GM18502 (cell line): ENCODE measurements at regions not wholly inside any gene's neighbourhood (a gene's known extent, or its start where the extent isn't known, plus 50 kb on each side); places are given as distances from the start of the nearest gene placed in this dataset.
"Not testable (repeated sequence)": the region's sequence is repeated elsewhere in the genome, so short reads cannot be mapped to it uniquely, and the experiment has no call there.

Experiments used
- ATAC-seq: cut with Tn5 transposase; IDR thresholded peaks from one replicate; pipeline ENCODE4 v1.9.1; 2021; ENCODE audit warnings: mild to moderate bottlenecking; ENCODE audit not compliant: unreplicated experiment, poor library complexity

DNA sequence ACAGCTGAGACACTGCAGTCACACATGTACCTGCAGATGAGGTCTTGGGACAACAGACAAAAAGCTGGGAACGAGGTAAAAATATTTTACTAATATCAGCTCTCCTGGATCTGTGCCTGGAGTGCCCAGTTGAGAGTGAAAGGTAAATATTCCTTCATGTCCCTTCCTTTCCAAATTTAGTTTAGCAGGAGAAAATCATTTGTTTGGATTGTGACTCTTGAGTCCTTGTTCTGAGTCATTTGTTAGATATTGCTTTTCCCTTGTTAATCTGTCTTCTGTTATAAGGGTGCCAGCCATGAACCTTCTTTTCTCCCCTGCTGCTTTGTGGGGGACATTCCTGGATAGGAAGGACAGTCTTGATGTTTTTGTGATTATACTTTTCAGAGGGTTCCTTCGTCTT, 329.2 kb downstream of the DSC3 start:
- no peak for ATAC-seq

DNA sequence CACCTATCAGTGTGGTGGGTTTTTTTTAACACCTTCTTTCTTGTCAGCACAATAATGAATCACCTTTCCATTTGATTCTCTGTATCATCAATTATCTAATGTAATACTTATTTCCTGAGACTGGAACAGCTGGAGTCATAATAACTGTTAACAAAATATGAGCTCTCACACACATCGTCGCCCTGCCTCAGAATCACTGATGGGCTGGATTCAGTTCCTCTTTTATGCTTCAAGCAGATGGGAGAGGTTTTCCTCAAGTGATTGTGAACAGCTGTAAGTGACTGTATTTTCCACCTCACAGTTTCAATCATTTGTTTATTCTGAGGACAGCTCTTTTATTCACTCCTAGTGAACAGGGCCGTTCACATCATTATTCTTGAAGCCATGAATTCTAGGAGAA, 330.2 kb downstream of the DSC3 start:
- peak; percentile 83 for ATAC-seq

DNA sequence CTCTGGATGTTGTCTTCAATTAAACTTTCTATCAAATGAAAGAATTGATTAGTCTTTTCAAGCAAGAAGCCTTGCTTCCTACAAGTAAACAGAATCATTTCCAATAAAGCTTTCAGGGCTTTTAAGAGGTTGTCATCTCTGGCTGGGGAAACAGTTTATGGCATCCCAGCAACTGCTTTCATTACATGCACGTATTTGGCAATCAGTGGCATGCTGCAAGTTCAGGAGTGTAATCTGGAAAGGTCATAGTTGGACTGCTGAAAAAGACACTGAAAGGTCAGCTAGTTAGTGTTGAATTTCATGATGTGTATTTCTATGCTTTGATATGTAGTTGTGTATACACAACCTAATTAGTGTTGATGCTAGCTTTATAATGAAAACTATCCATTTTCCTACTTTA, 332.9 kb downstream of the DSC3 start:
- ATAC-seq = no peak

DNA sequence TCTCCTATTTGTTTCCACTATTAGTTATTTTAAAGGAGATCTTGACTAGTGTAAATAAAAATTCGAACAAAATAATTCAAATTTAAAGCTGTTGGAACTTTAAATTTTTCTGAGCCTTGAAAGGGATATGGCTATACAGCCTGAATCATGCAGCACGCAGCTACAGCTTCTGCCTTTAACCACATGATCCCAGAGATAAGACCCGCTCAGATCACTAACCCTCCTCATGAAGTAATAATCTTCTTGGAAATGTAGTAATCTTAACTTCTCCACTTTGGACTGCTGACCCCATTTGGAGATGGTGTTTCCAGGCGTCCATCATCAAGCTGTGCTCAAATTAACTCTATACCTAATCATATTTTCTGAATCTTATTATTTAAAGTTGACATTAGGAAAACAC, 336.6 kb downstream of the DSC3 start:
- ATAC-seq = no peak

DNA sequence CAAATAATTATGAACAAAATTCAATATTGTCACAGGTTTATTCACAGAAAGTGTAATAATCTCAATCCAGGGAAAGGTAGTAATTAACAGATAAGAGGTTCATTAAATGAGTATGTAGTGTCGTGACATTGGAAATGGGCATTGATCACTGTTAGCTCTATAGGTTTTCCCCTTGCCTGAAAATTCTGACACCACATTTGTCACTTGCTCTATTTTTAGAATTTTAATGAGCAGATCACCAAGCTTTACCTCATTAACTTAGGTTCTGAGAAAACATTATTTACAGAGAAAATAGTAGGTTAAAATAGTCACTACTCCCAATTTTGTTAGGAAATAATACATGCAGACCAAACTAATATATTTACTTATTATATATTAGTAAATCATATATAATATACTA, 344.0 kb downstream of the DSC3 start:
- ATAC-seq = no peak

DNA sequence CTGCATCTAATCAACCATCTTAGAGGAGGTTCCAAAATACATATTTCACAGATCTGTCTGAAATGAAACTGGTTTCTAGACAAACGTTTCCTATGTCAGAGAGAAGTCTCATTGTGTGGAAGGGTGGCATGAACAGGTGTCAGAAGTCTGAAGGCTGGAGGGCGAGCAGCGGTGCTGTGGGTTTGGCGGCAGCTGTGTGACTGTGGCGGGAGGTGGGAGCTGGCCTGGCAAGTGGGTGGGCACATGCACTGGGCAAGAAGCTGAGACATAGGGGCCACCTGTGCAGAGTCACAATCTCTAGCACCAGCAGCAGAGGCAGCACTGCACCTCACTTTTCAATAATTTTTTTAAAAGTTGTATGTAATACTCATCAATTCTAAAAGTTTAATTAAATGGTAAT, 346.3 kb downstream of the DSC3 start:
- ATAC-seq = no peak

DNA sequence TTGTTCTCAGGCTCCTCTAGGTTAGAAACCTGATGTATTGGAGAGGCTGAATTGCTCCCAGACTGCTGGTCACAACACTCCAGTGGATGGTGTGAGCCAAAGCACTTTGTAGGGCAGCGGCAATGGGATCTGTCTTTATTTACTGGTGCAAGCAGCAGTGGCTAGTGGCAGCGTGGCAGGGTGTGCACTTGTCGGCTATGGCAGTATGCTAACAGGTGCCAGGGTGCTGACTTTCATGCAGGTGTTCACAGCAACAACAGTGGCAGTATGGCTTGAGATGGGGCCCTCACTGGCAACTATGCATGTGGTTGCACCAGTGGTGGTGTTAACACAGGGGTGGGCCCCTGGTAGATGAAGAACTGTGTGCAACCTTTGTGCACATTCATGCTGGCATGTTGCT, 347.8 kb downstream of the DSC3 start:
- no peak for ATAC-seq

DNA sequence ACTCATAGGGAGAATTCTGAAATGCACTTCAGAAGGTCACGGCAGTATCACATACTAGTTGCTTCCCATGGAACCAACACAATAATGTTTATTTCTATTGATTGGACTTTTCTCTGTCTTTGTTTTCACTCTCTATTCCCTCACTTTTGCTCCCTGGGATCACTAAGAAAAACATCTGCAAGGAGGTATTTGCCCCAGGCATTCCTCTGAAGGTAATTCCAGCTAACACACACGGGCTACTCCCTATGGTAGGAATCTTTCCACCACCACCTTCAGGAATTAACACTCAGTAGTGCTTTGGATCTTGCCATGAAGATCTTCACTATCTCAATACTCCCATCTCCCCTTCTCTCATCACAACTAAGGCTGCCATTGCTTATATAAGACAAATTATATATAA, 353.3 kb downstream of the DSC3 start:
- no peak for ATAC-seq

DNA sequence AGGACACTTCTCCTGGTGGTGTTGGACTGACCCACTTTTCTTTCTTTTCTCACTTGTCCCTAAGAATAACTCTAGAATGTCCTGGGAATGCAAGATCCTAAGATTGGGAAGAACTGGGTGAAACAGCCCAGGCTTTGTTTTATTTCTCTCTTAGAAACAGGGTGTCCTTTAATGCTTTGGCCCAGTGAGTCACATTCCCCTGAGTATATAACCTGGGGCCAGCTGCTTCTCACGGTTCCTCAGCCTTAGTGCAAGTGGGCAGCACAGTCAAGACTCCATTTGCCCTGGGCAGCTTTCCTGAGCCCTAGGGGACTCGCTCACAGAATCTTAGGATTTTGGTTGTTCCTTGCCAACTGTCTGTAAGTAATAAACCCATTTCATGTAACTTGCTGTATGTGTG, 355.0 kb downstream of the DSC3 start:
- no peak for ATAC-seq

DNA sequence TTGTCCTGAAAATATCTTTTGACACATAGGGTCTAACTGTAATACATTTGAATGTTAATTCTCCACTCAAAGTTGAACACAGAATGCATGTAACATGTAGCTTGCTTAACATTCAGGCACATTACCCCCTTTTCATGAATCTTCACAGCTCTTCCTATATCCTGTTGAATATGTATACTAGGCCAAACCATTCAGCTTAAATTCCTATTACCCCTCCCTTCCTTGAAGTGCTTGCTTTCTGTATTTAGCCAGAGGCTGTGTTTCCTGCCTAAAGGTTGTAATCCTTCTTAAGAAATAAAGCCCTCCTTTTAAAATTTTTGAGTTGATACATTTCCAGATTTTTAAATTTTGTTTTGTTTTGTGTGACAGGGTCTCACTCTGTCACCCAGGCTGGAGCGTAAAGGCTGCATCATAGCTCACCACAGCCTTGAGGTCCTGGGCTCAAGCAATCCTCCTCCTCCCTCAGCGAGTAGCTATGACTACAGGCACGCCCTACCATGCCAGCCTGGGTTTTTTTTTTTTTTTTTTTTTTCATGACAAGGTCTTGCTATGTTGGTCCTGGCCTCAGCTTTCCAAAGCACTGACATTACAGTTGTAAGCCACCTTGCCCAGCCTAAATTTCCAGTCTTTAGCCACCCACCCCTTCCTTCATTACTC, 357.6 kb downstream of the DSC3 start:
- no peak for ATAC-seq

DNA sequence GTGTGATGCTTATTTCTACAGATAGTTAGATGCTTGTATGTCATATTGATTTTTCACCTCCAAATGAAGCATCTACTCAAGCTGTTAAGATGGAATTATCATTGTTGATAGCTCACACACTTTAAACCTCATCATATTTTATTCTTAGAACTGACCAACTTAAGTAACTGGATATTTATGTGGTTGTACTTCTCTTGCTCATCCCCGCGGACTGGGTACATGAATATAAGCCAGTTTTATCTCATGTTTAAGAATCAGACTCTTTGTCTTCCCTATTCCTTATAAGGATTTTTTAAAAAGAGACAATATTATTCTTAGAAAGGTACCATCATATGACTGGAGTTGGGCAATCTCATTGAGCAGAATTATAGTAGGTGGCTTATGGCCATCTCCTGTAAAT, 358.7 kb downstream of the DSC3 start:
- no peak for ATAC-seq

DNA sequence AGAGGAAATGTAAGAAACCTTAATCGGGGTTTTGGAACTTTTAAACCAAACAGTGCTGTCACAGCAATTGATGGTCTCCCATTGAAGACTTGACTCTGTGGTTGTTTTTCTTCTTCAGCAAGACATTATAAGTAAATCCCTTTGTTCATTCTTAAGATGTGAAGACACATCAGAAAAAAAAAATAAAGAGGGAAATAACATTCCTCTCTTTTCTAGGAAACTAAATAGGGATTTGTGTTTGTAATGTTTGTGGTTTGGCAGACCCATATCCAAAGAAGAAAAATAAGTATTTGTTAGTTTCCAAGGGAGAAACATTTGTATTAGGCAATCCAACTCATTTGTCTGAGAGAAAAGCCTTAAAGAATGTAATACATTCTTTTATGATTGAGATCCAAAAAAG, 359.9 kb downstream of the DSC3 start:
- no peak for ATAC-seq

DNA sequence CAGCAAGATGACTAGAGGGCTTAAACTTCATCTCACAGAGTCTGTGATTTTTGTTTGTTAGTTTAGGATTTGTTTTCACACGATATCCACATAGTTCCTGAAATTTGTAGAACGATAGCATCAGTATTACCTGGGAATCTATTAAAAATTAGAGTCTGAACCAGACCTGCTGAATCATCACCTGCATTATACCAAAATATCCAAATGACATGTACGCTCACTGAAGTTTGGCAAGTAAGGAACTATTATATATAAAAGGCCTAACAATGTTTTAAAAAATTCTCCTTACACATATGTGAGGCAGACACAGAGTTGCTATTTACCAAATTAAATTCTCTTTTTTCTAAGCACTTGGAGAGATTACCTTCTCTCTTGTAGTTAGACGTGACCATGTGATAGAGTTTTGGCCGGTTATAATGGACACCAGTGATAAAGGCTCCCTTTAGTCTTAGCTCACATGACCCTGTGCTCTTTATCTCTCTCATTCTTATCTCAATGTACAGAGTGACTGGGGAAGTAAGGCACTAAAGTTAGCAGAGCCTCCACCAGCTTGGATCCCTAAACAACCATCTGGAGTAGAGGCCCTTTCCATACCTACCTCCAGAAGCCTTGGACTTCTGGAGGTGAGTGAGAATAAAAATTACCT, 363.1 kb downstream of the DSC3 start:
- ATAC-seq = no peak

DNA sequence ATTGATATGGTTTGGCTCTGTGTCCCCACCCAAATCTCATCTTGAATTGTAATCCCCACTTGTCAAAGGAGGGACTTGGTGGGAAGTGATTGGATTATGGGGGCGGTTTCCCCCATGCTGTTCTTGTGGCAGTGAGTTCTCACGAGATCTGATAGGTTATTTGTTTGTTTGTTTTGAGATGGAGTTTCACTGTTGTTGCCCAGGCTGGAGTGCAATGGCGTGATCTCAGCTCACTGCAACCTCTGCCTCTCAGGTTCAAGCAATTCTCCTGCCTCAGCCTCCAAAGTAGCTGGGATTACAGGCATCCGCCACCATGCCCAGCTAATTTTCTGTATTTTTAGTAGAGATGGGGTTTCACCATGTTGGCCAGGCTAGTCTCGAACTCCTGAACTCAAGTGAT, 364.7 kb downstream of the DSC3 start:
- not testable (repeated sequence) for ATAC-seq

DNA sequence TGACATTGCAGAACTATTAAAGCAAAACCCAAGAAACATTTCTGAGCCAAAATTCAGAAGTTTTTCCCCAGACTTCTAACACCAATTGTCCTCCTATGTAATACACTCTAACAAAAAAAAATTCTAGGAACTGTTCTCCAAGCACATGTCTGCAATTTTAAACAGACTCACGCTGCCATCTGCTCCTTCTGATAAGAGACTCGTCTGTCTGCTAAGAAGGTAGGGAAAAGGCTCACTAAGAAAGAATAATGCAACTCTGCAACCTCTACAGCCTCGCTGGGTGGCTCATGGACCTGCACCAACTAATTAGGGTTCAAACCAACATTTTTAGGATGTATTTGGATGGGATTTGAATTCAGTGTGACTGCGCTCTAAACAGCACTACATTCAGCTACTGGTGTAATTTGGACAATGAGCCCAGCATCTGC, 366.5 kb downstream of the DSC3 start:
- ATAC-seq = no peak

DNA sequence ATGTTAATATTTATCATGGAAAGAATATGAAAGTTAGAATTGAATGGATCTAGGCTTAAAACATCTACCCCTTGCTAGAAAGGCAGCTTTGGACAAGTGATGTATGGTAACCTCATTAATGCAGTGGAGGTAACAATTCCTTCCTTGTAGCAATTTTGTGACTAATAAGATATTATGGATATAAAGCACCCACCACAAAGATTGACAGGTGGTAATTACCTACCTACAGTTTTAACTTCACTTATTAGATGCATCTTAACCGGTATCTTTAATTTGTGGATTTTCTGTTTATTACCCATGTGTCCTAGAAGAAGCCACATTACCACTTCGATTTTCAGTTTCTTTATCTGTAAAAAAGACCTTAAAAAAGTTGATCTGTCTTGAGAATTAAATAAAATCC, 367.0 kb downstream of the DSC3 start:
- ATAC-seq = no peak

DNA sequence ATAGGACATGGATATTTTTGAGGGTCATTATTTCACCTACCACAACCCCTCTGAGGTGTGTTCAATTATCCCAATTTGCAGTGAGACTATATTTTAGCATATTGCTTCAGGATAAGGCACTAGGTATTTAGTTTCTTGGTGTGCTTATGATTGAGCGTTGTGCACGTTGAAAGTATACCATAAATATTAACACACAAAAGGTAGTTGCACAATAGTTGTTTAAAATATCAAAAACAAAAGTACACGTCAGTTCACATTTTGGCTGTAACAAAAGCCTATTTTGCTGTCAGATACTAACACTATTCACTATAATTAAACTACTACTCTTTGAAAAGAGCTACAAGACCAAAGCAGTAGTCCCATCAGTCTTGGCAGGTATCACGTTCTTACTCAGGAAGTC, 367.5 kb downstream of the DSC3 start:
- ATAC-seq = no peak

DNA sequence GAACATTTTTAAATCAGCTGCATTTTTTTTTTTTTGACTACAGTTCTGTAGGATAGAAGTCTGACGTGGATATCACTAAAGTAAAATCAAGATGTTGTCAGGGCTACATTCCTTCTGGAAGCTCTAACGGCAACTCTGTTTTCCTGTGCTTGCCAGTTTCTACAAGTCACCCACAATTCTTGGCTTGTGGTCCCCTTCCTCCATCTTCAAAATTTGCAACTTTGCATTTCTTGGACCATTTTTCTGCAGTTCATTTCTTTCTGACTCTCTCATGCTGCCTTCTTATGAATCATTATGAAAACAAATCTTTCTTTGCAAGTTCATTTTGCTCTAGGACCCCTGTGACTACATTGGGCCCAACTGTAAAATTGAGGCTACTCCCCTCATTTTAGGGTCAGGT, 367.9 kb downstream of the DSC3 start:
- ATAC-seq = no peak

DNA sequence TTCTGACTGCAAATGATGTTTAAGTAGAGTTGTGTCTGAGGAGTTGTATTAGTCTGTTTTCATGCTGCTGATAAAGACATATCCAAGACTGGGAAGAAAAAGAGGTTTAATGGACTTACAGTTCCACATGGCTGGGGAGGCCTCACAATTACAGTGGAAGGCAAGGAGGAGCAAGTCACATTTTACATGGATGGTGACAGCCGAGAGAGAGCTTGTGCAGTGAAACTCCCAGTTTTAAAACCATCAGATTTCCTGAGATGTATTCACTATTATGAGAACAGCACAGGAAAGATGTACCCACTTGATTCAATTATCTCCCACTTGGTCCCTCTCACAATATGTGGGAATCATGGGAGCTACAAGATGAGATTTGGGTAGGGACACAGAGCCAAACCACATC, 370.1 kb downstream of the DSC3 start:
- ATAC-seq = not testable (repeated sequence)

DNA sequence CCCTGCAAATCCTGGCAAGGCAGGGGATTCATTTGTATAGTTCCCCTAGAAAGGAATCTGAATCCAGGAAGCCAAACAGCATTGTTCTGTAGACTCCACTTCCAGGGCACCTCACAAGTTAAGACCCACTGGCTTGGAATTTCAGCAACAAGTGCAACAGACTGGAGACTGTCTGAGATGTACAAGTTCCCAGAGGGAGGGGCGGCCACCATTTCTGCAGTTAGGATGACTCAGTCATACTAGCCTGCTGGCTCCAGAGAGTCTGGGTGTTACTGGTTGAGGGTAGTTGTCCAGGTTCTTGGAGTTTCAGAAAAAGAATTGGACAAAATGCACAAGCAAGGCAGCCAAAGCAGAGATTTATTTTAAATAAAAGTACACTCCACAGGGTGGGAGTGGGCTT, 384.2 kb downstream of the DSC3 start:
- no peak for ATAC-seq

DNA sequence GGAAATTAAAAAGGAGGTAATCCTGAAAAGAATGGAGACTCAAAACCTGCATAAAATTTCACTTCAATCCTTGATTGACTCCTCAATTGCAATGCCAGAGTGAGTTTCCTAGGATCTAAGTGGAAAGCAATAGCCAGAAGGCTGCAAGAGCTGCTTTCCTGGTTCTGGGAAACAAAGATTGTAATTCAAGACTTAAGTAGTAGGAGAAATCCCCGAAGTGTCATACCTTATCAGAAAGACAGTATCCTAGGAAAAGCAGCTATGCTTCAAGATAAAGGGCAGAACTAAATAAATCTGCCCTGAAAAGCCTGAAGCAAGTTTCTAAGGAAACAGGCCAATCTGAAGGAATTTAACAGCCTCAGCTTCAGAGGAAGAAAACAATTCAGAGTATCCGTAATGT, 390.2 kb downstream of the DSC3 start:
- ATAC-seq = no peak

DNA sequence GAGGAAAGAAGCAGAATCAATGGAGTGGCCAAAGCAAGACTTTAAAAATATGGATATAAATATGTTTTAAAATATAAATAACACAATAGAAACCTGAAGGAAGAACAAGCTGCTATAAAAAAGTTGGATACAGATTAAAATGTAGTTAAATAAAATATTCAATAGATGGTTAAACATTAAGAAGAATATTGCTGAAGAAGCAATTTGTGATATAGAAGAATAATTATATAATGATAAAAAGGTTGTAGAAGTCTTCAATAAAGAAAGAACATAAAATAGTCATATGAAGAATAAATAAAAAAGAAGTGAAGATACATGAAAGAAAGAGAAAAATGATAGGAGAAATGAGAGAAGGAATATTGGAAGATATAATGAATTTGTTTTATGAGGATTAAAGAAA, 392.0 kb downstream of the DSC3 start:
- no peak for ATAC-seq
